HG03432 (cell line): ENCODE measurements at regions not wholly inside any gene's neighbourhood (a gene's known extent, or its start where the extent isn't known, plus 50 kb on each side); places are given as distances from the start of the nearest gene placed in this dataset.
"Not testable (repeated sequence)": the region's sequence is repeated elsewhere in the genome, so short reads cannot be mapped to it uniquely, and the experiment has no call there.

Experiments used
- ATAC-seq: cut with Tn5 transposase; IDR thresholded peaks from one replicate; pipeline ENCODE4 v1.9.1; 2021; ENCODE audit warnings: mild to moderate bottlenecking, moderate library complexity; ENCODE audit not compliant: unreplicated experiment

DNA sequence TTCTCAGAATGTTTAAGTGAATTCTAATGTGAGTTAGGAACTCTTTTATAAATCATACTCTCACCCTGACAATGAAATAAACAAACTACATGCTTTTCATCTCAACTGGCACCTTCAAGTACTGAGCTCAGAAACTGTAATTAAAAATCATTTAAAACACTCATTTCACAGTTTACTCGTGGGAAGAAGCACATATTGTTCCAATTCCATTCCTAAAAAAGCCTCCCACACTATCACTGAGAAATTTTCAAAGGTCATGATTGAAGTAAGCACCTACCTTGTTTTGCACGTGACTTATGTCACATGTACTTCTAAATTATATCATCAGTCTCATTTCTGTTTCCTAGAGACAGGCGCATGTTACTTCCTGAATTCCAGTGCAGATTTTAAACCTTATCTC is 678.1 kb upstream of the SLC8A1 start:
- ATAC-seq: no peak

DNA sequence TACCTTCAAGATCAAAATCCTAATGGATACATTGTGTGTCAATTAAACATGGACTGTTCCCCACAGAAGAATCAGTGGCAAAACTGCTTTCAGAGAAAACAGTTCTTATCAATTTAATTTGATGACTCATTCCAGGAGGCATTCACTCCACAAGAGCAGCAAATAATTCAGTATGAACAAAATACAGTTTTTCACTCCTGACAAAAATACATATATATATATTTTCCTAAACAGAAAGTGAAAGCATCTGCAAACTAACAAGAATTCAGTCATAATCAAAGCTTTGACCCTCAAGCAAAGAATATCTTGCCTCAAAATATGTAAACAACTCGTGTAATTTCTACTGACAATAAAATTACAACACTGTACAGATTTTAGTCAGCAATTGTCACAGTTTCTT is 685.1 kb upstream of the SLC8A1 start:
- ATAC-seq: no peak

GRCh38 chr2:41141146-41141791 is 689.4 kb upstream of the SLC8A1 start:
- ATAC-seq: no peak

DNA sequence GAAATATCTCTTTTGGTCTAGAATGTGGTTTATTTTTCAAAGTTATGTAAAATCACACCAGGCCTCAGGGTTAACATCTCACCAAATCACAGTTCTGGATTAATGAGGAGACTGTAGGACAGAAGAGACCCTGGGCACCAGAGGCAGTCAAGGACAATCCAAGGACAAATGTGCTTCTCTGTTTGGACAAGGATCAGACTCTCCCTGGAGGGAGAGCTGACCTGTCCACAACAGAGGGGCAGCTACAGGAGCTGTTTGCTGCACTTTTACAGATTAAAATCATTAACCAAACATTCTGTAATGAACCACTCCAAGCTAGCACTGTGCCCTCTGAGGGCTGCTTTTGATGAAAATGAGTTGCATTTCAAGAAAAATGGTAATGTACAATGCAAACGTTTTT is 690.6 kb upstream of the SLC8A1 start:
- no peak for ATAC-seq

- ATAC-seq: no peak
Observed at GRCh38 chr2:41145066-41145465, 693.2 kb upstream of the SLC8A1 start.

DNA sequence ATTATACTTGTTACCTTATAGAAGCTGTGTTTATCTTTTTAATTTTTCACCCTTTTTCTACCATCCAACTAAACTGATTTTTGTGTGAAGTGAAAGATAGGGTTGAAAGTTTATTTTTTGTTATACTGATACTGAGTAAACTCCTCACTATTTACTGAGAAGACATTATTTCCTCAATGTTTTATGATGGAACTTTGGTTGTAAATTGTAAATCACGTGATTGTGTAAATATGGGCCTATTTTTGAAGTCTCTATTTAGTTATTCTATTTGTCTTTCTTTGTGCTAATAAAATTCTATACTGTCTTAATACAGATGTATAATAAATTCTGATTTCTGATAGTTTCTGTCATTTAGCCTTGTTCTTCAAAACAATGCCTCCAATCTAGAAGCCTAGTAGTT is 697.2 kb upstream of the SLC8A1 start:
- no peak for ATAC-seq

DNA sequence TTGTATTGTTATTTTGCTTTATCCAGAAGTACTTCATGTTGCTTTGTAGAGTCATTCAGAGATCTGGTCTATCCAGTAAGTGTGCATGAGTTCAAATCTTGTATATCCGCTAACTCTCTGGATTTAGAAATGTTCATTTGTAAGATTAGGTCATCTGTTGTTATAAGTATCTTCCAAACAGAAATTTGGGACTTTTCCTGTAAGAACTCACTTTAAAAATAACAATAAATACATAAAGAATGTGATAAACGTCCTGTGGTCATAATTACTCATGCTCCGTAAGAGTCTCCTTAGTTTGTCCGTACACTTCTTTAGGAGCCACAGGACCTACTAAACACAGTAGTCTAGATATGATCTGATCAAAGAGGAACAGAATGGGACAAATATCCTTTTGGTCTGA is 699.9 kb upstream of the SLC8A1 start:
- no peak for ATAC-seq

DNA sequence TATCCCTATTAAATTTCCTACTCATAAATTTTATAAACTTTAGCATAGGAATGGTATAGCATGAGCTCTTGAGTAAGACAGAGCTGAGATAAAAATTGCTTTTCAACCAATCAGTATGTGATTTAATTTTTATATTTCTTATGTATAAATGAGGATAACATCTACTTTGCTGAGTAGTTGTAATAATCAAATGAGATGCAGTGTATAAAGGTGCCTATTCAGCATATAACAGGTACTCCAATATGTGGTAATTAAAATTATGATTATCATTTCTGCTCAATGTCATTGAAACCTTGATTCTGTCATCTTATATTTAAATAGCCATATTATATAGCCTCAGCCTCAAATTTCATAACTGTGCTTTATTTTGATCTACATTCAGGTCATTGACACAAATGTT is 700.4 kb upstream of the SLC8A1 start:
- no peak for ATAC-seq

DNA sequence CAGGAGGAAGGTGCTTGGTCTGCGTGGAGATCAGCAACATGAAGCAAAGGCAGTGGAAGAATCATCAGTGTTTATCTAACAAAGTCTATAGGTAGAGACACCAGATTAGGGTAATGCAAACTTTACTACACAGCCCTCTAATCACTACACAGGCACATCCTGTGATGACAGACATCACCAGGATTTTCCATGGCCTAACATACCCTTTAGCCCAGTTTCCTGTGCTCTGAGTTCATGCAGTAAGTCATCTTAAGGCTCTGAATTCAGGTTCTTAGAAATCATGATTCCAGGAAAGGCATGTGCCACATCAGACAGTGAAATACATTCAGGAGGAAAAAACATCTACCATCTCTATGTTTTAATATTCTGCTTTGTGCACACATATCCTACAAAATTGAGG is 708.5 kb upstream of the SLC8A1 start:
- no peak for ATAC-seq

DNA sequence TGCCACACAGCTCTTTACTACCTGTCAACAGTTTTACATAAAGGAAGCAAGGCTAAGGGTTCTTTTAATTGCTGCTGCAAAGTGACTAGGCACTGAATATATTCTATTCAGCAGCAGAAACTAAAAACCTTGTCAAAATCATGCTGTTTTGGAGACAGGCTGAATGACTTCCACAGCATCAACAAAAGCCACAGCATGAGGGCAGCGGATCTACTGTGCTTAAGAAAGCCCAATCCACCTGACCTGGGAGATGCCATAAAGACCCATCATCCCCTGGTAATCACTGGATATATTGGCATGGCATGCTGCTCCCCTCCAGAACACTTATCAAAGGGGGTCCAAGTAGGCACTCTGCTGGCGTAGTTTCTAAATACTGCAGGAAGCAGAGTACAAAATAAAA is 715.1 kb upstream of the SLC8A1 start:
- ATAC-seq: no peak

GRCh38 chr2:41169744-41170143 is 717.9 kb upstream of the SLC8A1 start:
- ATAC-seq: no peak

GRCh38 chr2:41170589-41170988 is 718.7 kb upstream of the SLC8A1 start:
- no peak for ATAC-seq

- no peak for ATAC-seq
Observed at GRCh38 chr2:41180387-41180786, 728.5 kb upstream of the SLC8A1 start.

DNA sequence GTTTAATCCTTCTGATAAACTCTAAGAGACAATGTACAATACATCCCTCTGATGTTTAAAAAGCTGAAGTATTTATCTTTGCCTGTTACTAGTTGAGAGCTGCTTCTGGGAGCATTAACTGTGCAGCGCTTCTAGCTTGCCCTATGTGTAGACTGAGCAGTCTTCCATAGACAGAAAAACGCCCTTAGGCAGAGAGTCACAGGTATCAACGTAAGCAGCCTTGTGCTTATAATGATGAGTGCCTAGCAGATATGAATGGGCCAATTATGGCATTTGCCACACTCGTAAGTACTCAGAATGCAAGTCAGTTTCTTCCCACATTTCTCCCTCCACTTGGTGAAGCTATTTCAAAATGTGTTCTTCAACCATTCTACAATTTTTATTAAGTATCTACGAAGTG is 731.1 kb upstream of the SLC8A1 start:
- ATAC-seq: no peak

DNA sequence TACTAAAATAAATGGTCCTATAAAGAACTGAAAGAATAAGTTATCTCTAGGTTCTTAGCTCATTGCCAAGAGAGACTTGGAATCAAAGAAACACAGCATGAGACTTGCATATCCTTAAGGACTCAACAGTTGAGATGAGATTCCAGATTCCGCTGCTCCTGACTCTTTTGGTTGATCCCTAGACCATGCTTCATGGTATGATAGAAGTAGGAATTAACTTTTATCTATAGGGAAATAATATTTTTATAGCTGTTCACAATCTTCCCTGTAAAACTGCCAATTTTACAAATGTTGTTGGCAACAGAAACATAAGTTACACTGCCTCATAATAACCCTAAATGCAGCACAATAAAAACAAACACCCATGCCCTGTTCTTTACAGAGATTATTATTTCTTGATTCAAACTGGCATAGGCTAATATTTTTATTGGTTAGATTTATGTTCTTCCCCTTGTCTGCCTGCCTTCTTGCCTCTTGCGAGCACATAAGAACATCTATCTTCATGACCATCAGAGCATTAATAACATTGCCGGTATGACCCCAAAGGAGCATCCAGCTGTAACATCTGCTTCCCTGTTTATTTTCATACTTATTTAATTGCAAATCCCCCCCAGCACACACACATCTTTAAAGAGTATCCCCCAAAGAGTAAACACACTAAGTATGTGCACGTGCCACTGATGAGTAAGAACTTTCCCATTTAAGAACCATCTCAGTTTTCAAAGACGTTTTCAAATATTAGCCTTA is 735.7 kb upstream of the SLC8A1 start:
- no peak for ATAC-seq

DNA sequence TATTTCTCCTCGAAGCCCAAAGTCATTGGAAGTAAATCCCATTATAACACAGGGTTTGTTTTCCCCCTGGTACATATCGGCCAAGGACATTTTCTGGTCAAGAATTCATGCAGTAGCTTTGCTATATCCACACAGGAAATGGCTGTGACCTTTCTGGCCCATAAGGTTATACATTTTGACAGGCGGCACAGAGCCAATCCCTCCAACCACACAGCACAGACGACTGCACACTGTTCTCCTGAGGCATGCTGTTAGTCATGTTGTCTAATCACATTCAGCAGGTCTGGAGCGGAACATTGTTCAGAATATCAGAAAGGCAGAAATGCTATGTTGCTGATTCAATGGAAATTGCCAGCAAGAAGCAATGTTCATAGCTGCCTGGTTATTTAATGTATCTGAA is 742.3 kb upstream of the SLC8A1 start:
- no peak for ATAC-seq

DNA sequence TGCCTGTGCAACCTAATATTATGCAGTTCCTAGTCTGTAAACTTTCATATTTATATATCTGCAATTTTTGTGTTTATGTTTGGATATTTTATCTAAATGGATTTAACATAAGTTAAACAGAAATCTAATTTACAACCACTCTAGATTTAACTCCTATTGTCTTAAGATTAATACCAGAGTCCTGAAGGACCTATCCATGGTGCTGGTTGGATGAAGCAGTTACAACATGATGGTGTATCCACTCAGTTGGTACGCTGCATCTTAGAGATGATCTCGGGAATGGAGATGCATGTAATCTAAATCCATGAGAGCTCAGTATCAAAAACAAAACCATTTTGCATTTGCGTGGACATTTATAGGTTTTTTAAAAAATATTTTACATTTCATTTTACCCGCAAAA is 745.9 kb upstream of the SLC8A1 start:
- ATAC-seq: no peak

DNA sequence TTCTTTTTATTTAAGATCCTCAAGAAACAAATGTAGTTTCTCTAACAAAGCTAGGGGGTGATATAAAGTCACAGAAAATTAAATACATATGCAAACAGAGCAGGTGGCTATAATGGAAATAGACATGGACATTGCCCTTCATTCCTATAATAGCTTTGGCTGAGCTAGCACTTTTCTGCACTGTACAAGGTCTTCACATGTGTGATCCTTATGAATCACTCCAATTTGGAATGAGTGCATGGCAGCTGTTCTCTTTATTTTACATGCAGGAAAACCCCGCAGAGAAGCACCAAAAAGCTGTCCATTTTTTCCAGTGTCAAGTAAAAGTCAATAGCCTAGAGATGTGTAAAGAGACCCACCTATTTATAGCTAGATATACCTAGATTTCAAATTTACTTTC is 747.4 kb upstream of the SLC8A1 start:
- ATAC-seq: no peak

- ATAC-seq: no peak
Observed at GRCh38 chr2:41204315-41204714, 752.4 kb upstream of the SLC8A1 start.

DNA sequence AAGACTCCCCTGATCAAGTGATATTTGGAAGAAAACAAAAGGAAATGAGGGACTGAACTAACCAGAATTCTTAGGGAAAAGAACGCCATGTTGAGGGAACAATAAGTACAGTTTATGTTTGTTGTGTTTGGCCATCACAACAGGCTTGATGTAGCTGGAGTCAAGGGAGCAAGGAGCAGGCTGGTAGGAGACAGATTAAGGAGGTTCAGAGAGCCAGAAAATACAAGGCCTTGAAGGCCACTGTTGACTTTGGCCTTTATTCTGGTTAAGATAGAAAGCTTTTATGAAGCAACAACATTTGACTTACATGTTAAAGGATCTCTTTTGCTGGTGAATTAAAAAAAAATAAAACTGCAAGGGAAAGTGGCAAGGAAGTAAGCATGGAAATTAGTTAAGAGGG is 754.1 kb upstream of the SLC8A1 start:
- ATAC-seq: no peak

- ATAC-seq: no peak
Observed at GRCh38 chr2:41207578-41207977, 755.7 kb upstream of the SLC8A1 start.

DNA sequence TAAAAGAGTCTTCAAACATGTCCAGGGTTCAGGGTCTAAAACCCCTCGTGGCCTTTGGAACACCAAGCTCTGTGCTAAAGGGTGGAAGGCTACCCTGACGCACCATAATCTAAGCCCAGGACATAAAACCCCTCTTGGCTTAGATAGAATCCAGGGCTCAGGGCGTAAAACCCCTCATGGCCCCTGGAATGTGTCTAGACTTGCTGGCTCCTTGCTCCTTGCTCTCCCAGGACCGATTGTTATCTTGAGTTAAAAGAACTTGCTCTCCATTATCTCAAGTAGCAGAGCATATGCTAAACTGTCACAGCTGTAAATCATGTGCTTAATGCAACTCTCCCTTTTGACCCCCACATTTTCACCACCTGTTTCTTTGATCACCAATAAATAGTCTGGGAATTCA is 758.1 kb upstream of the SLC8A1 start:
- ATAC-seq: not testable (repeated sequence)

- ATAC-seq: no peak
Observed at GRCh38 chr2:41216978-41217377, 765.1 kb upstream of the SLC8A1 start.
